IPS DF 19.7 (cell line): ENCODE measurements at regions not wholly inside any gene's neighbourhood (a gene's known extent, or its start where the extent isn't known, plus 50 kb on each side); places are given as distances from the start of the nearest gene placed in this dataset.

Experiments
- DNase-seq: peaks from one replicate; pipeline ENCODE4 v3.0.0-alpha.2; 2013; ENCODE audit warnings: low read depth, low spot score

DNA sequence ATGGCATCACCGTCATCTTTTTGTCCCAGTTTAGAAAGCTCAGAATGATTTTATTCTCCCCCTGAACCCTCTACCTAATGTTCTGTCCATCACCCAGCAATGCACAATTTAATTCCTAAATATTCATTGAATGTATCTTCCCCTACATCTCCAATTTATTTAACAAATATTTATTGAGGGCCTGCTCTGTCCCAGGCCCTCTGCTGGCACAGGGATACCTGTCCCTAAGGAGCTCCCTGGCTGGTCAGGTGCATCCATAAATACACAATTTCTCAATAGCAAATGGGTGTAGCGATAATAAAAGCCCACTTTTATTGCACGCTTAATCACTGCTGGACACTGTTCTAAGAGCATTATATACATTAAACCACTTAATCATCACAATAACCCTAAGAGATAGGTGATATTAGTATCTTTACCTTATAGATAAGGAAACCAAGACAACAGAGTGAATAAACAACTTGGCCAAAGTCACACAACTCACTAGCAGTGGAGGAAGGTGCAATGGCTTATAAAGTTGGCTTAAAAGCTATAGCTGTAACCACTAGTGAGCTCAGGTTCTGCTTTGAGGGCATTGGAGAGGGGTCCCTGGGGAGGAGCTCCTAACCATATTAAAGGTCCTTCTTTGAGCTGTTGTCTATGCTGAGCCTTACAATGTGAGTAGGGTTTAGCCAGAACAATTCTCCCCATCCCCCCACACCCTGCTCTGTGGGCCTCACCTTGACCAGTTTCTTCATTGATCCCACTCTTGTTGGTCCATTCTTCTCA, 126.3 kb upstream of the JUN start:
- no peak for DNase-seq

DNA sequence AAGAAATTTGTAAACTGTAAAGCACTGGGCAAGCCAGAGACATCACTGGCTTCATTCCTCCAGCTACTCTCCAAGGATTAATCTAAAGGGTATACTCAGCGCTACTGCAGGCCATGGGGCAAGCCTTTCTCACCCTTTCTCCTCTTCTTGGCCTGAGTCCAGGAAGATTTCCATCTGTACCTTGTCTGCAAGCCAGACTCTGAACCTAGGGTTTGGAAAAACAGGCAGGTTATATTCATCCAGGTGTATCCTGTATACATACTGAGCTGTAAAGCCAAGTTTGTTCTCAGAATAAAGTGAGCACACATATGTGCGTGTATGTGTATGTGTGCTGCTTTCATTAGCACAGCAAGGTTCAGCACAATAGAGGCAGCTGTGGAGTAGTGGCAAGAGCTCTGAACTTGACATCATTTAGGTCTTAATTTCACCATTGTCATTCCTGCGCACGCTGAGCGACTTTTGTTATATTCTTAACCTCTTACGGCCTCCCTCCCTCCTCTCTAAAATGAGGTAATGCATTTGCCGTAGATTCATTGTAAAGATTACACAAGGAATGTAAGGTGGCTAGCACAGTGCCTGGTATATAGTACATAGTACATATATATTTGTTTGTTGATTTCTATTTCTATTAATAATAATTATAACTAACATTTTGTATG, 128.1 kb upstream of the JUN start:
- DNase-seq = no peak

DNA sequence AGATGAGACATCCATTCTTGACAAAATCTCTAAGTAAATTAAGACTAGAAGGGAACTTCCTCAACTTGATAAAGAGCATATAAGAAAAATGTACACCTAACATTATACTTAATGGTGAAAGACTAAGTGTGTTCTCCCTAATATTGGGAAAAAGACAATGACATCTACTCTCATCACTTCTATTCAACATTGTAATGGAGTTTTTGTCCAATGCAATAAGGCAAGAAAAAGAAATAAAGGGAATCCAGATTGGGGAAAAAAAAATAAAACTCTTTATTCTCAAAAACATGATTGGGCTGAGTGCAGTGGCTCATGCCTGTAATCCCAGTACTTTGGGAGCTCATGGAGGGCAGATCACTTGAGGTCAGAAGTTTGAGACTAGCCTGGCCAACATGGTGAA, 131.1 kb upstream of the JUN start:
- DNase-seq = no peak

DNA sequence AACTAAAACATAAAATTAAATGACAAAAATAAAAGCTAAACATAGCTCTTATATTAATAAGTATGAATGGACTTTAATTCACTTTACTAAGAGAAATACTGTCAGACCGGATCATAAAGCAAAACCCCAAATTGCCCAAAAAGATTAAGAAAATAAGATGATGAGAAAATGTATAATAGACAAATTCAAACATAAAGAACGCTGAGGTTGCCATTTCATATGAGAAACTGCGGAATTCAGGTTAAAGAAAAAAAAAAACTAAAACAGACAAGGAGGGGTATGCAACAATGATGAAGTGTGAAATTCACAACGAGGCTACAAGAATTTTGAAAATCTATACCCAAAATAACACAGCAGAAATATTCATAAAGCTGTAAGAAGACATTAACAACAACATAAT, 133.6 kb upstream of the JUN start:
- DNase-seq = no peak

DNA sequence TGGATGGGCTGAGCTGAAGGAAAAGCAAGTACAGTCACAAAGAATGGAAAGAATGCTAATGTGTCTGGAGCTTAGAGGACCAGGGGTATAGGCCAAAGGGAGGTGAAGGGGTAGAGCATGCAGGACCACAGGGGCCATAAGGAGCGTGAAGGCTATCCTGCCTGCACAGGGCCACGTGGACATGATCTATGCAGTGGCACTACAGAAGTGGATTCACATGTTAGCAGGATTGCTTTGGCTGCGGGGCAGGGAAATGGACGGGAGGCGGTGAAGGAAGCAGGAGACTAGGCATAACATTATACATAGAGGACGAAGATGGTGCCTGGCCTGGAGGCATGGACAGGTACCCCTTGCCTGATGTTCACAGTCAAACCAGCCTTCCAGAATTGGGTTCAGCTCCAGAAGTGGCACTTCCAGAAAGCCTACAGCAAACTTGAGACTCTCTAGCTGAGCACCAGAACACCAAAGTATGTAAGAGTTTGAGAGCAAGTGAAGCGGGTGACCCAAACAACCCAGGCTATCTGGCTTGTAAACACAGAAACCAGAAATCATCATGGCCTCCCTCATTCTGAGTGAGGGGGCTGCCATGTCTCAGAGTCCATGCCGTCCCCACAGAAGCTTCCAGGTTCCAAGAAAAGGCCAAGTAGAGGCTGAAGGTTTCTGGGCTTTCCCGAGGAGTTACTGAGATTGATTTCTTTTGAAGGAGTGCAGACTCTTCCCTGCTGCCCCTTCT, 135.5 kb upstream of the JUN start:
- no peak for DNase-seq

DNA sequence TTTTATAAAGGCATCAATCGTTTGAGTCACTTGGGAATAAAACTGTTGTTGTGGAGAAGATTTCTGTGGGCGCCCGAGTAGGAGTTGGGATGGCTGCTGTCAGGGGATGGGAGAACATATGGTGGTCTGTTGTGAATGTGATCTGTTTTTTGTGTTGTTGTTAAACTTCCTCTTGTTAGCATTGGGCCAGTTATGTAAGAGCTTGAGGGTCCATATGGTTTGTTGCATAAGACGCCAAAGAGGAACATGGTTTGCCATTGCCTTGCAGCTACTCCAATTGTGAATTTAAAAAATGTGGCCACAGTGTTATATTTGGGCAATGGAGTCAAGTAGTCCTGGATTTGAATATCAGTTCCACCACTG, 136.1 kb upstream of the JUN start:
- DNase-seq = no peak

DNA sequence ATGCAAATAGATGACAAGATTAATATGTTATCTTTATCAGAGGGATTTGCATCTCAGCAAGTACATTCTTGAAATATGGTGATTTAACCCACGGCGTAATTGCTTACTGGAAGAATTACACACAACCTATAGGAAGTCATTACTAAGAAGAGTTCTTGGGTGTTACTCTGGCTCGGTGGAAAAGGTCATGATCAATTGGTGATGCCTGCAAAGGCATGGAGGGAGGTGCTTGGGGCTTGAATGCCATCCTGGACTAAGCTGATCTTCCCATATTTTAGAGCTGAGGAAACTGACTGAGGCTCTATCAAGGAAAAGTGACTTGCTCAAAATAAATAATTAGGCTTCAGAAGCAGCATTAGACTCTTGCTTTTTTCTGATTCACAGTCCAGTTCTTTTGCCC, 137.5 kb upstream of the JUN start:
- no peak for DNase-seq

DNA sequence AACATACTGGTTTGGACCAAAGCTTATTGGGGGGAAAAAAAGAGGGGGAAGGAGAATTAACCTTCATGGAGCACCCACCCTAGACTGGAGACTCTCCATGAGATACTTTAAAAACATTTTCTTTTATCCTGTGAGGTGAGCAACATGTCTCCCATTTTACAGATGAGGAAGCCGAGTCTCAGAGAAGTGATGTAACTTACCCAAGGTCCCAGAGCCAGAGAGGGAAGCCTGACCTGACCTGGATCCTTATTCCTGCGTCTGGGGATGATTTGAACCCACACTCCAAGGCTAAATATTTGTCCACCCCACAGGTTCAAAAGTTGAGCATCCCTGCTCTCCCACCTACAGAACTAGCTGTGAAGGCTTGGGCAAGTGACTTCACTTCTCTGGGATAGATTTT, 137.9 kb upstream of the JUN start:
- no peak for DNase-seq

DNA sequence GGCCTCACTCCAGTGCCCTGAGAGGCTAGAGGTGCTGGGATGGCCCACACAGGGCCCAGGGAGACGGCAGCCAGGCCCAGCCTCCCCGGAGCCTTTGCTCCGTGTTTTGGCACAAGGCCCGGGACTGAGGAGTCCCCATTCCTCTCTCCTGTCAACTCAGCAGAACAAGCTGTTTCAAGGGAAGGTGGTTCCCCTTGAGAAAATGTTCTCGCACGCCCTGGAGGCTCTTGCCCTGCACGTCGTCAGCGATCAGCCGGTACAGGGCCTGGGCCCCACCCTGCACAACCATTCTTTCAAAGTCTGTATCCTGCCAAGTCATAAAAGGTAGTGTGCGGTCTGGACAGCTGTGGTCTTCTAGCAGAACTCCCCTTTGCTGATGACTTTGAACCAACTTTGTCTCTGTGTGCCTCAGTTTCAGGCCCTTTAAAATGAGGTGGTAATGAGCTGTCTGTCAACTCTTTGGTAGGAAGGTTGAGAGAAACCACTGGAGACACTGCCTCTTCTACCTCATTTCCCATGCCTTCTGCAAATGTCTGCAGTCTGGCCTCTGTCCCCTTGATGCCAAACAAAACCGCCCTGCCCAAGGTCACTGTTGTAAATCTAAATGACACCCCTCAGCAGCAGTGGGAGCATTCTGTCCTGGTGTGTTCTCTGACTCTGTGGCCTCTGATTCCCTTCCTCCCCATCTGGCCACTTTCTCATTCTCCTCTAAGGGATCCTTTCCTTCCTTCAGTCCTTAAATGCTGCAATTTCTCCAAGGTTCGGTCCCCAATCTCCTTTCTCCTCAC, 138.6 kb upstream of the JUN start:
- no peak for DNase-seq

DNA sequence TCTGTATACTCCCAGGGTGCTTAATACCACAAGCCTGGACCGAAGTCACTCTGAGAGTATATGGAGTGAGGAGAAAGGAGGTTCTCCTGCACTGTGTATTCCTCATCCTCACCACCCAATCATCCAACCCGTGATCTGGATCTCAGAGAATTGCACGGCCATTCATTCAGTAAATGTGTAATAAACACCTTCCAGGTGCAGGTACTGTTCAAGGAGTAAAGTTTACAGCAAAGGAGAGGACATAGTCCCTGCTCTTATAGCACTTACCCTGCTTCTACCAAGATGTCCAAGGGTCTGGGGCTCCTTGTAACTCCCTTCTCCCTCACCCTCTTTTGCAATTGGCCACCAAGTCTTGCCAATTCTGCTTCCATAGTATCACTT, 139.2 kb upstream of the JUN start:
- DNase-seq = no peak

DNA sequence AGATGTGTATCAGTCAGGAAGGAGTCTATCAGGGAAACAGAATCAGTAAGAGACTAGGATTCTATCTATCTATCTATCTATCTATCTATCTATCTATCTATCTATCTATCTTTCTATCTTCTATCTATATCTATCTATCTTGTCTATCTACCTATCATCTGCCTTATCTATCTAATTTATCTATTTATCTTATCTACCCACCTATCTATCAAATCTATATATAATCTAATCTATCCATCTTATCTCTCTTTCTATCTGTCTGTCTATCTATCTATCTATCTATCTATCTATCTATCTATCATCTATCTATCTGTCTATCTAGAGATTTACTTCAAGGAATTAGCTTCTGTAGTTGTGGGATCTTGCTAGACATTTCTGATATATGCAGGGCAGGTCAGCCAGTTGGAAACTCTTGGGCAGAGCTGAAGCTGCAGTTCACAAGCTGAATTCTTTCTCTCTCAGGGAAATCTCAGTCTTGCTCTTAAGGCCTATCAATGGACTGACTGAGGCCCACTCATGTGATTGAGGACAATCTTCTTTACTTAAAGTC, 140.2 kb upstream of the JUN start:
- no peak for DNase-seq

DNA sequence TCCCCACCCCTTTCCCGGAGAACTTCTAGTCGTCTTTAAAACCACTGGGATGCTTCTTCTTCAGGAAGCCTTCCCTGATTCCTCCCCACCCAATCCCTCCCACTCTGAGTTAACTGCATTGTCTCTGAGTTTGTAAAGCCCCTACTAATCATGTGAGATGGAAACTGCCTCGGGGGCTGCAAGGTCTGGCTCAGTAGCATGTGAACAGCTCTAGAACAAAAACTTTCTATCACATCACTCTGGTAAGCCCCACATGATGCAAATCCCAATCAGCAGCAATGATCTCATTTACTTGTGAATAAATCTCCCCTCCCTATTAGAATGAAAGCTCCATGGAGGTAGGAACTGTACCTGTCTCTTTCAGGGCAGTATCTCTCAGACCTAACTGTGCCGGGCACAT, 141.0 kb upstream of the JUN start:
- no peak for DNase-seq

DNA sequence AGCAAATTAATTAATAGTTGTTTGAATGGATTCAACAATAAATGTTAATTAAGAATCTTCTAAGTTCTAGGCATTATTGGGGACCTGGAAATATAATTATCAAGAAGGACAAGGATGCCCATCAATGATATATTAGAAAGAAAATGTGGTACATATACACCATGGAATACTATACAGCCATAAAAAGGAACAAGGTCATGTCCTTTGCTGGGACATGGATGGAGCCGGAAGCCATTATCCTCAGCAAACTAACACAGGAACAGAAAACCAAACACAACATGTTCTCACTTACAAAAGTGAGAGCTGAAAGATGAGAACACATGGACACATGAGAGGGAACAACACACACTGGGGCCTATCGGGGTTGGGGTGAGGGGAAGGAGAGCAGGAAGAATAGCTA, 141.4 kb upstream of the JUN start:
- DNase-seq = no peak

DNA sequence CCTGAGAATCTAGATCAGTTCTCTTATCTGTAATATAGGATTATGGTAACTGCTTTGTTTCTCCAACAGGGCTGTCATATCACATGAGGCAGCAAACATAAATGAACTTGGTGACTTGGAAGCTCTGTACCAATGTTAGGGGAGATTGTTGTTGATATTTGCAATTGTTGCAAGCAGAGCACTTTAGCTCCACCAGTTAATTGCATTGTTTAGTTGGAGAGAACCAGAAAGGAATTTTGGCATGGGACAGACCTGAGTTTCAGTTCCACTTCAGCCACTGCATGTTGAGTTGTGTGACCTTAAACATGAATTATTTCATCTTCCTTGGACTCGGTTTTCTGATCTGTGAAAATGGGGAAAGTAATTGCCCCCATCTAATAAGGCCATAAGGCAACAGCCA, 142.3 kb upstream of the JUN start:
- DNase-seq = no peak

DNA sequence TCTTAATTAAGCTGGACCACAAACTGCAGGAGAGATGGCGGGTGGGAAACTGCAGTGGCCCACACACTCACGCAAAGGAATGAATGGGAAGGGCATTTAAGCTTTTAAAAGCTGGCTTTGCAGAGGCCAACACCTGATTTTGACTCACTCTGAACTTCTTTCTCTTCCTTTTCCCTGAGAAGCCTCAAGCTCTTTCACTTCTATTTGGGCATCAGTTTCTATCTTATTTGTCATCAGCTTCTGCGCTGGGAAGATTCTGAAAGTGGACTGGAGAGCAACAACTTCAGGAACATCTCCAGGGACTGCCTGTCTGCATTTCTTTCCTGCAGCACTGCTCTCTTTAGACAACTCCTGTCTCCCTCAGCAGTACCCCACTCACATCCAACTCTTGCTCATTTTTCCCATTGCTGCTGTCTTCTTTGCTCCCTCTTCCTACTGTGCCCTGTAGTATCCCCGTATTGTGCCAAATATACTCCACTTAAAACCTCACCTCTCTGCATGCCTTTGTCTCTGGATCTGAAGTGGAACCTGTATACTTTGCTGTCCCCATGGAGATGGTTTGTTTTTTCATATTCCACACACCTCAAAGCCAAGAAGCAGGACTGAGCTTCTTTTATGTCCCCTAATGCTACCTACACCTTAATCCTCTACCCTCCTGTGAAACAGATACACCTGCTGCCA, 143.3 kb upstream of the JUN start:
- no peak for DNase-seq

DNA sequence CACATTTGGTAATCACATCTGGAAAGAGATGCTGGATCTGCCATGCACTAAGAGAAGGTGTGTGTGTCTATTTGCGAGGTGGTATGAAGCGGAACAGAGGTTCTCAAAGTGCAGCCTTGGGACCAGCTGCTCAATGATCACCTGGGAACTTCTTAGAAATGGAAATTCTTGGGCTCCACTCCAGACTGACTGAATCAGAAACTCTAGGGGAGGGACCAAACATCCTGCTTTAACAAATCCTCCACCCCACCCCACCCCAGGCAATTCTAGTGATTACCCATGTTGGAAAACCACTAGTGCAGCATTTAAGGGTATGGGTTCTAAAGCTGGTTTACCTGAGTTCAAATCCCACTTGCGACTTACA, 143.9 kb upstream of the JUN start:
- no peak for DNase-seq

DNA sequence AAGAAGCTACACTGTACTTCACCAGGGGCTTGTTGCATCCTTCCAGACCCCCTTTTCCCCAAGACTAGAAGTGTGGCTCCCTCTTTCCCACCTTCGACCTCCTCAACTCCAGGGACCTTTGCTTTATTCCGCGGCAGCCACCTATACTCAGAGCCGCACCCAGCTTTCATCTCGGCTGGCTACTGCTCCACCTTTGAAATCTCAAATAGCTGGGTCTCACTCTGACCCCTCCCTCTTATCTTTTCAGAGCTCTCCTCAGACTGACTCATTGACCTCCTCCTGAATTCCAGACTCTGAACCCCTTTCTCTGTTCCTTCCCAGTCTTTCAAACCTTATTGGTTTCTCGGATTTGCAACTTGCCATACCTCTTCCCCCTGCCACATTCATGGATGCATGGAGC, 144.7 kb upstream of the JUN start:
- no peak for DNase-seq

DNA sequence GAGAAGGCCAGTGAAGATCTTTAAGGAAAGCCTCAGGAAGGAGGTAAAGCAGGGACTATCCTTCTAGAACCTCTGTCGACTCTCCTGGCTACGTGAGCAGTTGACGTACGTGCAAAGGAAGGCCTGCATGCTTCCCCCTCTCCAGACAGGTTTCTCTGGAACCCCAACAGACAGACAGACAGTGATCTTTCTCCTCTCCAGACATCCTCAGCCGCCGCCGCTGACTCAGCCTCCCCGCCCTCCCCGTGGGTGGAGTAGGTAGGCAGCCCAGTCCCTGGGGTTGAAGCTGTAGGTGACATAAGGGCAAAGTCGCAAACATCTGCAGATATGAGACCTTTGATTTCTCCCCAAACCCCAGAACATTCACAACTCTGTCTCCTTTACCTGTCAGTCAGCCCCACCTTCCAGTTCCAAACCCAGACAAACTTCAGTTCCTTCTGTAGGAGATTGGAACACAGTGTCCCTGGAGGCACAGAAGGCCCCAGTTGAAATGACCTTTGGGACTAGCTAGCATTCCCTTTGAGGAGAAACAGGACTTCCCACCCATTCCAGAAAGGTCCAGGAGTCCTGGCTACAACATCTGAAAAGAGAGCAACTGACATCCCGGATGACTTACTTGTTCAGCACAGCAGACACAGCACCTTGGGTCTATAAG, 146.0 kb upstream of the JUN start:
- no peak for DNase-seq

DNA sequence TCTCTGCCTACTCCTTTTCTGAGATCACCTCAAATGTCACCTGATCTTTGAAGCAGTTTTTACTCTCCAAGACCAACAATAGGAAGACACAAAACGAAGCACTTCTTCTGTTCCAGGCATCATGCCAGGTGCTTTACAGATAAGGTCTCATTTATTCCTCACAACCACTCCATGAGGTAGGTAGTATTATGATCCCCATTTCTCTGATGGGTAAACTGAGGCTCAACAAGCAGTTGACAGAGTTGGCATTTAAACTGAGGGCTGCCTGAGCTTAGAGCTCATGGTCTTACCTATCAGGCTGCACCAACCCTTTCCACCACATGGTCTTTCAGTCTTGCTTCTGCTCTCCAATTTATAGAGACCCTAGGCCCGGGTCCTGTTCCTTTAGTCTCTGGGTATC, 147.2 kb upstream of the JUN start:
- DNase-seq = no peak

DNA sequence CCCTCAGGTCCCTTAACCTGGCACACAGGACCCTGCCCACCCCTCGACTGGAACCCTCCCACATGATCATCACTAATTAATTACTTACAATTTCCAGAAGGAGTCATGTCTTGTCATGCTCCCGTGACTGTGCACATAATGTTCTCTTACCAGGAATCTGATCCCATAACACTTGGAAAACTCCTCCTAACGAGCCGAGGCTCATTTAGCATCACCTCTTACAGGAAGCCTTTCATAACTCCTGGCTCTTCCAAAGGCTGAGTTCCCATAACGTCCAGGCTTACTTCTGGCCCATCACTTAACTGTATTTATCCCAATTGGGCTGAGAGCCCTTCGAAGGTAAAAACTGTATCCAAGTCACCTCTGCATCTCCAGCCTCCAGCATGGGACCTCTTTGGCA, 147.9 kb upstream of the JUN start:
- DNase-seq = no peak
